ENCODE measurements at regions not wholly inside any gene's neighbourhood (a gene's known extent, or its start where the extent isn't known, plus 50 kb on each side); places are given as distances from the start of the nearest gene placed in this dataset.
"Not testable (repeated sequence)": the region's sequence is repeated elsewhere in the genome, so short reads cannot be mapped to it uniquely, and the experiment has no call there.

GRCh38 chr15:50857763-50858162, 50.7 kb upstream of the AP4E1 start:
- Mint-ChIP-seq H3K27me3 (ENCODE audit: low read depth in 2 of 2) (peaks cover 0 to 10% of the 10 kb centered on the region in 2 donors), H3K9me3 (no peaks in the 10 kb centered on the region), H3K27ac (no peak overlapping the region), H3K36me3 (no peaks in the 10 kb centered on the region), H3K4me3 (no peak overlapping the region), H3K4me1 (no peaks in the 10 kb centered on the region)
- ATAC-seq (no peak), DNase-seq (no peak)
- H3K36me3 ChIP-seq (ENCODE audit: control insufficient read depth, insufficient read depth, low read length), result no peaks in the 10 kb centered on the region
- H3K4me3 ChIP-seq (ENCODE audit: low read length), result no peak overlapping the region
- no peak overlapping the region for H3K27ac ChIP-seq (ENCODE audit: low read length)
- intact Hi-C loops (cut with micrococcal nuclease), result no loop called here
- H3K9me3 ChIP-seq (ENCODE audit: control insufficient read depth, insufficient read depth, low read length), result no peaks in the 10 kb centered on the region
- TF ChIP-seq CTCF (IDR thresholded peaks at IDR 0.05), result no peak
- no peaks in the 10 kb centered on the region for H3K4me1 ChIP-seq (ENCODE audit: control insufficient read depth, insufficient read depth, low read length)
- no peaks in the 10 kb centered on the region for H3K27me3 ChIP-seq (ENCODE audit: control insufficient read depth, insufficient read depth, low read length)

GRCh38 chr15:50854601-50855490, 53.6 kb upstream of the AP4E1 start:
- Mint-ChIP-seq H3K4me3 (no peak overlapping the region), H3K9me3 (no peaks in the 10 kb centered on the region), H3K27me3 (ENCODE audit: low read depth in 2 of 2) (peaks cover 0 to 17% of the 10 kb centered on the region in 2 donors), H3K4me1 (no peaks in the 10 kb centered on the region), H3K27ac (no peak overlapping the region), H3K36me3 (no peaks in the 10 kb centered on the region)
- DNase-seq (no peak), ATAC-seq (no peak)
- Histone ChIP-seq H3K4me1 (ENCODE audit: control insufficient read depth, insufficient read depth, low read length) (no peaks in the 10 kb centered on the region), H3K27ac (ENCODE audit: low read length) (no peak overlapping the region), H3K27me3 (ENCODE audit: control insufficient read depth, insufficient read depth, low read length) (no peaks in the 10 kb centered on the region), H3K36me3 (ENCODE audit: control insufficient read depth, insufficient read depth, low read length) (no peaks in the 10 kb centered on the region), H3K4me3 (ENCODE audit: low read length) (no peak overlapping the region), H3K9me3 (ENCODE audit: control insufficient read depth, insufficient read depth, low read length) (no peaks in the 10 kb centered on the region)
- TF ChIP-seq CTCF (IDR thresholded peaks at IDR 0.05), result no peak
- WGBS (ENCODE audit: insufficient coverage), result 93% methylated on average over 3 of the region's 4 CpGs
- intact Hi-C loops (cut with micrococcal nuclease), result no loop called here

DNA sequence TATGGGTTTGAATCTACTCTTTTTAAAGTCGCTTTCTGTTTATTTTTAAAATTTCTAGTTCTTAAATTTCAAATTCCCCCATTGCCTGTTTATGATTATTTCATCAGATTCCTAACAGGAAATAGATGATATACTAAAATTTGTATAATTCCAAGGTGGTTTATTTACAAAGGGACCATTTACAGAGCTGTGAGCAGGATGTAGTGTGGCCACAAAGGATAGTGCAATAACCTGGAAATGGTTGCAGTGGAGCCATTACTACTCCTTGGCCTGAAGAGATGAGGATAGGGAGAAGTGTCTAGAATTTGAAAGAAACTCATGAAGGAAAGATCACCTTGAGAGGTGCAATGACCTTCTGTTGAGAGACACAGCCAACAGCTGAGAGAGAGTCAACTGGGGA, 58.5 kb upstream of the AP4E1 start:
- H3K36me3 Mint-ChIP-seq, result no peaks in the 10 kb centered on the region
- H3K4me3 Mint-ChIP-seq, result no peak overlapping the region
- H3K4me1 Mint-ChIP-seq, result no peaks in the 10 kb centered on the region
- DNase-seq (no peak), ATAC-seq (no peak)
- H3K36me3 ChIP-seq (ENCODE audit: control insufficient read depth, insufficient read depth, low read length), result no peaks in the 10 kb centered on the region
- no peak for TF ChIP-seq CTCF (IDR thresholded peaks at IDR 0.05)
- H3K4me1 ChIP-seq (ENCODE audit: control insufficient read depth, insufficient read depth, low read length), result no peaks in the 10 kb centered on the region
- no peak overlapping the region for H3K27ac ChIP-seq (ENCODE audit: low read length)
- no peak overlapping the region for H3K4me3 ChIP-seq (ENCODE audit: low read length)
- no CpG with 5 or more reads among the region's 1 CpG for WGBS (ENCODE audit: insufficient coverage)
- H3K9me3 ChIP-seq (ENCODE audit: control insufficient read depth, insufficient read depth, low read length), result no peaks in the 10 kb centered on the region
- intact Hi-C loops (cut with micrococcal nuclease), result no loop called here
- H3K9me3 Mint-ChIP-seq, result no peaks in the 10 kb centered on the region
- H3K27me3 ChIP-seq (ENCODE audit: control insufficient read depth, insufficient read depth, low read length), result no peaks in the 10 kb centered on the region
- H3K27me3 Mint-ChIP-seq (ENCODE audit: low read depth in 2 of 2), result peaks cover 0 to 14% of the 10 kb centered on the region in 2 donors
- H3K27ac Mint-ChIP-seq, result no peak overlapping the region

- ATAC-seq (no peak), DNase-seq (no peak)
- no peak for TF ChIP-seq CTCF (IDR thresholded peaks at IDR 0.05)
- intact Hi-C loops (cut with micrococcal nuclease), result no loop called here
- Histone ChIP-seq H3K36me3 (ENCODE audit: control insufficient read depth, insufficient read depth, low read length) (no peaks in the 10 kb centered on the region), H3K9me3 (ENCODE audit: control insufficient read depth, insufficient read depth, low read length) (no peaks in the 10 kb centered on the region), H3K4me3 (ENCODE audit: low read length) (no peak overlapping the region), H3K27ac (ENCODE audit: low read length) (no peak overlapping the region), H3K4me1 (ENCODE audit: control insufficient read depth, insufficient read depth, low read length) (no peaks in the 10 kb centered on the region), H3K27me3 (ENCODE audit: control insufficient read depth, insufficient read depth, low read length) (no peaks in the 10 kb centered on the region)
- Mint-ChIP-seq H3K4me1 (no peaks in the 10 kb centered on the region), H3K27me3 (ENCODE audit: low read depth in 2 of 2) (peaks cover 5 to 14% of the 10 kb centered on the region in 2 donors), H3K36me3 (no peaks in the 10 kb centered on the region), H3K27ac (no peak overlapping the region), H3K4me3 (no peak overlapping the region), H3K9me3 (no peaks in the 10 kb centered on the region)
These were observed 60.1 kb upstream of the AP4E1 start for GRCh38 chr15:50848349-50848748.

GRCh38 chr15:50845181-50845580, 63.3 kb upstream of the AP4E1 start:
- H3K27ac ChIP-seq (ENCODE audit: low read length); H3K27me3 ChIP-seq (ENCODE audit: control insufficient read depth, insufficient read depth, low read length); H3K4me3 ChIP-seq (ENCODE audit: low read length); H3K36me3 ChIP-seq (ENCODE audit: control insufficient read depth, insufficient read depth, low read length); H3K9me3 ChIP-seq (ENCODE audit: control insufficient read depth, insufficient read depth, low read length); H3K4me1 Mint-ChIP-seq; ATAC-seq; DNase-seq; H3K4me3 Mint-ChIP-seq; H3K27ac Mint-ChIP-seq; H3K27me3 Mint-ChIP-seq (ENCODE audit: low read depth in 2 of 2); H3K9me3 Mint-ChIP-seq; H3K36me3 Mint-ChIP-seq; intact Hi-C loops (cut with micrococcal nuclease); H3K4me1 ChIP-seq (ENCODE audit: control insufficient read depth, insufficient read depth, low read length): not testable (repeated sequence)
- 100% methylated on average over 1 of the region's 1 CpG for WGBS (ENCODE audit: insufficient coverage)

Data from natural killer cell (primary cell).